HEK293 (cell line): ENCODE measurements at regions not wholly inside any gene's neighbourhood (a gene's known extent, or its start where the extent isn't known, plus 50 kb on each side); places are given as distances from the start of the nearest gene placed in this dataset.

Experiments
- CTCF ChIP-seq: fragments of 450-650 bp; formaldehyde crosslinking; IDR thresholded peaks from 2 replicates; pipeline ENCODE4 v1.5.1; 2016; ENCODE audit warnings: missing biosample characterization, missing genetic modification characterization
- ZNF530 ChIP-seq: fragments of 450-650 bp; formaldehyde crosslinking; IDR thresholded peaks from 2 replicates; pipeline ENCODE4 v1.5.1; 2016; ENCODE audit warnings: low read depth, missing biosample characterization, missing genetic modification characterization

DNA sequence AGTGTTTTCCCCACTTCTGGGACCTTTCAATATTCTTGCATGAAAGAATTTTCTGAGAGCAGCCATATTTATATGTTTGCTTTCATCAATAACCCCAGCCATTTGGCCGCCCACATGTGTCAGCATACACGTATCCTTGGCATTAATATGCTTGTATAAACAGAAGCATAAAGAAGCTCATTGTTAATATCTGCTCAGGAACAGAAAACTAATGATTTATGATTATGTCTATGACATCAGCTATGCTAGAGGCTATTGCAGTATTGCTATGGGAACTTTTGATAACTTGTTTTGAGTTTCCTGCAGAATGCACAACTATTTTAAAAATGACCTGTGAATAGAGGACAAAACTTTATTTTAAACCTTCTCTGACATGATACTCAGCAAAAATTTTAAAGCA lies 300.9 kb upstream of the MTPN start:
- TF ChIP-seq ZNF530, result no peak
- no peak for TF ChIP-seq CTCF (tag by site-specific recombination)
